ENCODE measurements at regions not wholly inside any gene's neighbourhood (a gene's known extent, or its start where the extent isn't known, plus 50 kb on each side); places are given as distances from the start of the nearest gene placed in this dataset.

DNA sequence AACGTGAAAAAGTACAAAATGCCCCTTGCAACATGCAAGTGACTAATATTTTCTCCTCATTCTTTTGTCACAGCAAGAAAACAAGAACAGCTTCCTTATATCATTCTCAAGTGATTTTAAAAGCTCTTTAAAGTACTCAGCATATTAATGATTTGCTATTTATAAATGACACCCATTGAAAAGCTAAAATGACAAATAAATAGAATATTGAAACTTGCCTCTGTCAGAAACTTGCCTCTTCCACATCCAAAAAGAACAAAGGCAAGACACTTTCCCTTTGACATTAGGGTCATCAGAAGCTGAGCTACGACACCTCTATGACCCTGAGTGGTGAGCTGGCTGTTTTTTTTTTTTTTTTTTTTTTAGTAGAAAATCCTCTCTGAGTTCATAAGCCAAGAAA lies 339.6 kb upstream of the ITGA1 start:
- no peaks in the 10 kb centered on the region for H3K36me3 Mint-ChIP-seq (ENCODE audit: low read depth)
- H3K27ac Mint-ChIP-seq = no peak overlapping the region
- no peaks in the 10 kb centered on the region for H3K9me3 Mint-ChIP-seq
- no peak overlapping the region for H3K4me3 Mint-ChIP-seq
- TF ChIP-seq, protein P1, sequence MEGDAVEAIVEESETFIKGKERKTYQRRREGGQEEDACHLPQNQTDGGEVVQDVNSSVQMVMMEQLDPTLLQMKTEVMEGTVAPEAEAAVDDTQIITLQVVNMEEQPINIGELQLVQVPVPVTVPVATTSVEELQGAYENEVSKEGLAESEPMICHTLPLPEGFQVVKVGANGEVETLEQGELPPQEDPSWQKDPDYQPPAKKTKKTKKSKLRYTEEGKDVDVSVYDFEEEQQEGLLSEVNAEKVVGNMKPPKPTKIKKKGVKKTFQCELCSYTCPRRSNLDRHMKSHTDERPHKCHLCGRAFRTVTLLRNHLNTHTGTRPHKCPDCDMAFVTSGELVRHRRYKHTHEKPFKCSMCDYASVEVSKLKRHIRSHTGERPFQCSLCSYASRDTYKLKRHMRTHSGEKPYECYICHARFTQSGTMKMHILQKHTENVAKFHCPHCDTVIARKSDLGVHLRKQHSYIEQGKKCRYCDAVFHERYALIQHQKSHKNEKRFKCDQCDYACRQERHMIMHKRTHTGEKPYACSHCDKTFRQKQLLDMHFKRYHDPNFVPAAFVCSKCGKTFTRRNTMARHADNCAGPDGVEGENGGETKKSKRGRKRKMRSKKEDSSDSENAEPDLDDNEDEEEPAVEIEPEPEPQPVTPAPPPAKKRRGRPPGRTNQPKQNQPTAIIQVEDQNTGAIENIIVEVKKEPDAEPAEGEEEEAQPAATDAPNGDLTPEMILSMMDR (IDR thresholded peaks at IDR 0.05) = no peak
- DNase-seq = no peak
- no peaks in the 10 kb centered on the region for H3K4me1 Mint-ChIP-seq (ENCODE audit: low read depth)
- no peaks in the 10 kb centered on the region; the same call in 1 of the 2 replicates for H3K27me3 Mint-ChIP-seq (ENCODE audit: insufficient read depth)

DNA sequence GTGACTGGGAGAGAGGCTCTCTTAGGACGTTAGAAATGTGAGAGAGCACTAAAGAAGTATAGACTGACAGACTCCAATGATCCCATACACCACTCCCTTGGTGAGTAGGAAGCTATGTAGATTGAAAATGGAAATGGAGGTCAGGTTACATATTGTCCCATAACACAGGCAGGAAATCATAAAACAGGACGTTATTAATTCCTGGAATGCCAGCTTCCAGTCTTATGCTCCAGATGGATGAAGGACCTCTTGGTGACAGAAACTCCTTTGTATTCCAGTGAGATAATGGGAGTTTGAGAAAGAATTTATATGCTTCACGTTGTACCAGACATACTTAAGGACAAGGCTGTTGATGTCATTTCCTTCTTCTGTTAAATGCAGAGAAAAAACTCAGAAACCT lies 338.2 kb upstream of the ITGA1 start:
- H3K36me3 Mint-ChIP-seq (ENCODE audit: low read depth) = no peaks in the 10 kb centered on the region
- H3K4me3 Mint-ChIP-seq = no peak overlapping the region
- H3K9me3 Mint-ChIP-seq = no peaks in the 10 kb centered on the region
- H3K4me1 Mint-ChIP-seq (ENCODE audit: low read depth) = no peaks in the 10 kb centered on the region
- no peak for DNase-seq
- TF ChIP-seq, protein P1 (IDR thresholded peaks at IDR 0.05) = no peak
- no peak overlapping the region for H3K27ac Mint-ChIP-seq
- no peaks in the 10 kb centered on the region; the same call in 1 of the 2 replicates for H3K27me3 Mint-ChIP-seq (ENCODE audit: insufficient read depth)

DNA sequence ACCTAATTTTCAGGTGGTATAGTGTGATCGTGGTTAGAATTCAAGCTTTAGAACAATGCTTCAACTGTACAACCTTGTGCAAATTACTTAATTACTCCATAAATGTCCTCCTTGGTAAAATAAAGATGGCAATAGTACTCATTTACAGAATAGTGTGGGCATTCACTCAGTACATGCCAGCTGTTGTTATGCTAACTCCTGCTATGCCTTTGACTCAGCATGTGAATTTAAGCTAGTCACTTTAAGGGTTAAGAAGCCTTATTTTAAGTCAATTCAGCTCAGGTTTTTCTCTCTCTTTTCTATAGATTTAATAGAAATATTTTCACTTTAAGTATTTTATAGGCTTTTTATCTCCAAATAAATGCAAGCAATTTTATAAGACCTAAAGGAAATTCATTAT lies 335.6 kb upstream of the ITGA1 start:
- no peak for DNase-seq
- Mint-ChIP-seq H3K27me3 (ENCODE audit: insufficient read depth) (no peaks in the 10 kb centered on the region), H3K9me3 (no peaks in the 10 kb centered on the region), H3K4me1 (ENCODE audit: low read depth) (no peaks in the 10 kb centered on the region), H3K27ac (no peak overlapping the region), H3K36me3 (ENCODE audit: low read depth) (no peaks in the 10 kb centered on the region), H3K4me3 (no peak overlapping the region)
- TF ChIP-seq, protein P1 (IDR thresholded peaks at IDR 0.05) = no peak

DNA sequence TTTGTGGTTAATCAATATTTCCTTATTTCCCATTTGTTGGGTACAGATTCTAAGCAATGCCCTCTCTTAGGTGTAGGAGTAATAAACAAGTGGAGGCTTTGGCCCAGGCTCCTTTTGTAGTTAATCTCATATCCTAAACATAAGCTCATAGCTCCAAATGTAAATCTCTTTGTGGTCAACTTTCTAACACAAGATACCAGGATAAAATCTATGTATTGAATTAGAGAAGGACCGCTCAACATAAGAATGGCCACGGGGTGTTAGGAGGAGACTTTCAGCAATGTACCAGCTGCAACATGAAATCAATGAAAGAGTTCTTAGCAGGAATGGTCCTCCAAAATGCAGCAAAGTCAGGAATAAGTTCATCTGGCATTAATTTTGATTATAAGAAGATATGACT lies 334.5 kb upstream of the ITGA1 start:
- no peaks in the 10 kb centered on the region for H3K36me3 Mint-ChIP-seq (ENCODE audit: low read depth)
- H3K9me3 Mint-ChIP-seq = no peaks in the 10 kb centered on the region
- DNase-seq = no peak
- TF ChIP-seq, protein P1 (IDR thresholded peaks at IDR 0.05) = no peak
- H3K4me1 Mint-ChIP-seq (ENCODE audit: low read depth) = no peaks in the 10 kb centered on the region
- H3K27me3 Mint-ChIP-seq (ENCODE audit: insufficient read depth) = no peaks in the 10 kb centered on the region
- H3K27ac Mint-ChIP-seq = no peak overlapping the region
- no peak overlapping the region for H3K4me3 Mint-ChIP-seq

DNA sequence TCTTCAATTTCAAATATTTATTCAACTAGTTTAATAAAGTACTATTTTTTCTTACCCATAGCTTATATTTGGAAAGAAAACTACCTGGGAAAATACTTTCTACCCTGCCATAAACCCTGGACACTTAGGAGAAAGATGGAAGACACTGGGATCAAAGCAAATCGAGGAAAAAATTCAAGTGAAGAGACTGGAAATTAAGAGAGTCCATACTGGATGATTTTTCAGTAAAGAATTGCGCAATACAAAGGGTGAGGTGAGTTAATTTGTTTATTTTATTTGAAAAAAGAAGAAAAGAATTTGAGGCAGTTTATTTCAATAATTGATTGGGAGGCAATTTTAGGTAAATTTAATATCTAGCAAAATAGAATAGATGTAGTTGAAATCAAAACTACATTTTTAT lies 331.8 kb upstream of the ITGA1 start:
- H3K4me1 Mint-ChIP-seq (ENCODE audit: low read depth) = no peaks in the 10 kb centered on the region
- no peak overlapping the region for H3K27ac Mint-ChIP-seq
- TF ChIP-seq, protein P1 (IDR thresholded peaks at IDR 0.05) = no peak
- no peak overlapping the region for H3K4me3 Mint-ChIP-seq
- H3K9me3 Mint-ChIP-seq = no peaks in the 10 kb centered on the region
- no peak for DNase-seq
- H3K27me3 Mint-ChIP-seq (ENCODE audit: insufficient read depth) = no peaks in the 10 kb centered on the region
- H3K36me3 Mint-ChIP-seq (ENCODE audit: low read depth) = no peaks in the 10 kb centered on the region

DNA sequence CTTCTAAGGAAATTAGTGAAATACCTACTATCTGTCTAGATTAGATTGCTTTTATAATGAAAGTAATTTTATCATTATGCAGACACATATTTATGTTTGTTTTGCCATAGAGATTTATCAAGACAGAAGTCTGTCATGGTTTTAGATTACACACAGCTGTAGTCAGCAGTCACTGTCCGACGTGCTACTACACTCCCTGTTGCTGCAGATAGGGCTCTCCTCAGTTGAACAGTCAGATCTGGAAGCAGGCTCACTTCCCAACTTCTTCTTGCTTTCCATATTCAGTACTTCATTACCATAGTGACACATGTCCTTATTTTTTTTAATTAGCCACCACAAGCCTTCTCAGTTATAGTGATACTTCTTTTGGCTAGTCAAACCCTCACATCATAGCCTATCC lies 329.9 kb upstream of the ITGA1 start:
- no peaks in the 10 kb centered on the region for H3K4me1 Mint-ChIP-seq (ENCODE audit: low read depth)
- no peak overlapping the region for H3K4me3 Mint-ChIP-seq
- TF ChIP-seq, protein P1 (IDR thresholded peaks at IDR 0.05) = no peak
- H3K9me3 Mint-ChIP-seq = no peaks in the 10 kb centered on the region
- no peak overlapping the region for H3K27ac Mint-ChIP-seq
- H3K36me3 Mint-ChIP-seq (ENCODE audit: low read depth) = no peaks in the 10 kb centered on the region
- no peak for DNase-seq
- H3K27me3 Mint-ChIP-seq (ENCODE audit: insufficient read depth) = no peaks in the 10 kb centered on the region; the same call in 1 of the 2 replicates
